HG02571 (cell line): ENCODE measurements at regions not wholly inside any gene's neighbourhood (a gene's known extent, or its start where the extent isn't known, plus 50 kb on each side); places are given as distances from the start of the nearest gene placed in this dataset.

Experiments
- ATAC-seq: cut with Tn5 transposase; IDR thresholded peaks from one replicate; pipeline ENCODE4 v1.9.1; 2021; ENCODE audit warnings: mild to moderate bottlenecking, moderate library complexity; ENCODE audit not compliant: unreplicated experiment

DNA sequence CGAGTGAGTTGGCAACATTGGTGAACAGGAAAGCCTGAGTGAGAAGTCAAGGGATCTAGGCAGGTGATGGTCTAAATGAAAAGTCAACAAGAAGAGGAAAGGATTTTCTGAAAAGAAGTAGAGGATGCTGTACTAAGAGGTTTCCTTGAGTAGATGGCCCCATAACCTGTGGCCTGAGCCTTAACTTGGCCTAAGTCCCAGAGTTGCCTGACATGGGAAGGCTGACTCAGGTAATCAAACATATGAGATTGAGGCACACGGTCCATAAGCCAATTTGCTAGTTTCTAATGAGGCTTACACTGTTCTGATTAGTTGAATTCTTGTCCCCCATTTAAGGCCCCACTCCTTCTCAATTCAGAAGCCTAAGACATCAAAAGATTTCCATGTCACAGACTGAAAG, 262.5 kb upstream of the LMCD1 start:
- ATAC-seq, result no peak

GRCh38 chr3:8239718-8240695, 261.6 kb upstream of the LMCD1 start:
- ATAC-seq, result peak; percentile 89

GRCh38 chr3:8246070-8246469, 255.6 kb upstream of the LMCD1 start:
- ATAC-seq, result no peak

- no peak for ATAC-seq
These were observed 248.4 kb upstream of the LMCD1 start for GRCh38 chr3:8253201-8253600.

- no peak for ATAC-seq
These were observed 247.1 kb upstream of the LMCD1 start for GRCh38 chr3:8254489-8254888.

DNA sequence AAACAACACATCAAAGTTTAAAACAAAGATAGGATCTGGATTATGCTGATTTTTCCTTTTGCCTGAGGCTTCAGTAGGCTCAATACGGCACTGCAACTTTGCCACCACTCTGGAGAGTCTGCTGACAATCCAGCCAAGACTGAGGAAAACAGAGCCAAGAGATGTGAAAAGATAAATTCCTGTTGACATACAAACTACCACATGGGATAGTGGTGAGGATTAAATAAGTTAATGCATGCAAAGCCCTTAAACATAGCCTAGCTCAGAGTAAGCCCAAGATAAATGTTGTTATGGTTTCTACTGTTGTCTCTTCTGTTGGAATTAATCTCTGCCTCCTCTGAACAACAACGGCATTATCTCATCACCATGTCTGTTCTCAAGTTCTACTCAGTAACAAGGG, 245.9 kb upstream of the LMCD1 start:
- ATAC-seq, result no peak

DNA sequence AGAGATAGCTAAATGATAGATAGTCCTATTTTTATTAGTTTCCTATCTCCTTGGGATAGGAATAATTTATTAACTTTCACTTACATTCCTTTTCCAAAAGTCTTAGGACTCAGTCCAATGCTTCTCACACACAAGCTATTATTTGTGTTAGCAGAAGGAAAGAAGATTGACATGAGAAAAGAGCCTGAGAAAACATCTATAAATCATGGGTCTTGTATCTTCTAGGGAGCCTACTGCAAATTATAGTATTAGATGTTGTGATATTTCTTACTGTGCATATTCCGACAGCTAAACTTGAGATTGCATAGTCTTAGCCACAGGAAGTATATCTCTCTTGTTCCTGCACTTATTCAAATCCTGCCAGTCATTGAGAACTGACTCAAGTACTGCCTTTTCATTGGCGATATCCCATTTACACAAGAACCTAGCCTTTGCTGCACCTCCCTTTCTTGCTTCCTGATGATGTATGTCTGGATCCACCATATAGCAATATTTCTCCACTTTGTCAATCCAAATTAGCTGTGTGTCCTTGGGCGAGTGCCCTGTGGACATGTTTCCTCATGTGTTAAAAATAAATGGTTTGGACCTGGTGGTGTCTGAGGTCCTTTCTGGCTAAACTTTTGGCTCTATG, 245.1 kb upstream of the LMCD1 start:
- ATAC-seq, result no peak

DNA sequence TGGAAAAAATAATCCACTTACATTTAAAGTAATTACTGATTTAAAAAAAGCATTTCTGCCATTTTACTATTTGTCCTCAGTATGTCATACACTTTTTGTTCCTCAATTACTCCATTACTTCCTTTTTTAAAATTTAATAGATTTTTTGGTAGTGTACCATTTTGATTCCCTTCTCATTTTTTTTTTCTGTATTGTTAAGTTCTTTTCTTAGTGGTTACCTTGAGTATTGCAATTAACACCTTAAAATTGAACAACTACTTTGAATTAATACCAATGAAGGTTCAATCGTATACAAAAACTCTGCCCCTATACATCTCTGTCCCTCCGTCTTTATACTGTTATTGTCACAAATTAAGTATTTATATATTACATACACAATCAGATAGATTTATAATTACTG, 240.6 kb upstream of the LMCD1 start:
- ATAC-seq, result no peak

GRCh38 chr3:8266730-8267131, 234.9 kb upstream of the LMCD1 start:
- no peak for ATAC-seq

DNA sequence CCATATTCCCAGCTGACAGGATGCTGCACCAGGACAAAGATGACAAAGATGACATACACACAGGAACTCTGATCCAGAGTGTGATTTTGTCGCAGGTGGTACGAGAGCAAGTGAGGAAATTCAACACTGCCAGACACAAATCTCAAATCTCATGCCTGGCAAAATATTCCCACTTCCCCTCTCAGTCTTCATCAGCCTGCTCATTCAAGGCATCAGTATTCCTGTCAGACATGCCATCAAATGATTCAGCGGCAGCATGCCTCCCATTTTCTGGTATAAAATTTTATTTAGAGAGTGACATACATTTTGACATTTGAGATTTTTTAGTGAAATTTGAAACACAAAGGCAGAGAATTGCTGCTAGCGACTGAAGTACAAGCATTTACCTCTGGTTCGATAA, 228.1 kb upstream of the LMCD1 start:
- no peak for ATAC-seq

- ATAC-seq, result no peak
These were observed 225.6 kb upstream of the LMCD1 start for GRCh38 chr3:8276056-8276455.

- no peak for ATAC-seq
These were observed 225.1 kb upstream of the LMCD1 start for GRCh38 chr3:8276506-8276905.

DNA sequence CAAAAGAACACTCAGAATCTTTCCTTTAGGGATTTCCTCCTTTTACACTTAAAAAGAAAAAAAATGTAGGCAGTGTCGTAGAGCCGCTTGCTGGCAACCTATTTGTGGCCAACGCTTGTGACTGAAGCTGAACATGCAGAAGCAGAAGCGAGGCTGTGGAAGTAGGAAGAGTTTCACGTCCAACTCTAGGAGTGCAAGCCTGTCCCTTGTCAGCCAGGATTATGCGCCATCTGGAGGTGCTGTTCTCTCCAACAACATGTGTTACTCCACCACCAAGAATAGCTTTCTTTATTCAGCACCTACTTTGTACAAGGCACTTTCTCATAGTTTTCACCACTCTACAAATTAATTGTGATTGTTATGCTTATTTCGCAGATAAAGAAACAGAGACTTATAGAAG, 223.2 kb upstream of the LMCD1 start:
- no peak for ATAC-seq

GRCh38 chr3:8279476-8279875, 222.1 kb upstream of the LMCD1 start:
- no peak for ATAC-seq

DNA sequence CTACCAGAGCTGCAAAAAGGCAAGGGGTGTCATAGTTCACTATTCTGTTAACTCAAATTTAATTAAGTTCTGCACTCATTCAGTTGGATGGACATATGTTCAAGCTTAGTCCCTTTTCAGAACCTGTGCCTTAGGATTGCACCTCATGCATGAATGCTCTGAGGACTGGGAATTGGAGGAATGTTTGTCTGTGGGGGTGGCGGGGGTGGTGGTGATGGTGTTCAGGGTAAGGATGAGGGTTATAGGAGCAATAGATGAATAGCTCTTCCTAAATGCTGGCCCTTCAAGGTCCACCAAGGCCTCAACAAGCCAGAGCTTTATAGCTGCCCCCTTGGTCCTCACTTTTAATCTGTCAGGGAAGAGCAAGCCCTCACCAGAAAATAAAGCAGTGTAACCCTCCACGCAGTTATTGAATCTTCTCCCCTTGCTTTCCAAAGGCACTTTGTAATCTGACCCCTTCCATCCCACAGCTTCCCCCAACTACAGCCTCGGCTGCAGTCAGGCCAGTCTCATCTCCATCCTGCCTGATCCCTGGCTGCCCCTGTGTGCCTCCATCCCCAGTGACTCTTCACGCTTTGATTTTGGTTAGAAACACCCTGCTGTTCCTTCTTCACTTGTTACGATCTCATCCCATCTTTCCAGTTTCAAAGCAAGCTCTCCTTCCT, 221.6 kb upstream of the LMCD1 start:
- no peak for ATAC-seq

DNA sequence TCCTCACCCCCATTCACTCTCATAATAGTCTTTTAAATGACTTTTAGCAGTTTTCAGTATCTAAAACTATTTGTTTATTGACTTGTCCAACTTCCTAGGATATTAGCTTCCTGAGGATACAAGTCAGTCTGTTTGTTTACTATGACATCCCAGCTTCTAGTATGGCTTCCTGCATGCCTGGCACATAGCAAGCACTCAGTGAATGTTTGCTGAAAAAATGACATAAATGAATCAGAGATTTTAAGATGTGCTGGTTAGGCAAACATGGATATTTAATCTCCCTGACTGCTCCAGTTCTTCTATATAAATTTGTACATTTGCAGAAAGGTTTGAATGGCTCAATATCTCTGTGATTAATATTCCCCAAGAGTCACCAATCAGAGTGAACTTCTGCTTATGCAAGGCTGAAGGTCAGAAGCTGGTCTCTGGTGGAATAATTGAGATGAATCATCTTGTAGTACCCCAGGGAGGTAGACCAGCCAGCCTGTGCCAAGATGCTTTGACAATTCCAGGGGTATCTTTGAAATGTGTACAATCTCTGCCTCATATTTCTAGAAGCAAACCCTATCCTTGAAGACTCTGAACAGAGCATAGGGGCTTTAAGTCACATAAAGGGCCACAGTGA, 219.0 kb upstream of the LMCD1 start:
- ATAC-seq, result no peak

DNA sequence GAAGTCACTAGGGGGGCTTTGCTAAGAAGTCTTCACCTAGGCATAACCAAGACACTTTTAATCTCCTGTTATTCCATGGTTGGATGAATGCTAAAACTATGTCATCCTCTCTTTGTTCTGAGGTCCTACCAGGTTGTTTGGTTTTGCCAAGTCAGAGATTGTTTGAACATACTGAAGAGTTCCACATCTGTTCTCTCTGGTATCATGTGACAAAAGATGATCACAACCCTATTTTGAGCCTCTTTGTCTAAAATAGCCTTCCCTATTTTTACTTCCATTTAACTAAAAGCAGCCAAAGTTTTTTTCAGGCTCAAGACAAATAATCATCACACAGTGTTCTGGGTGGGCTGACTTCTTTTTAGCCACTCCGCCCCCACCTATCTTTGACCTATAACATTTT, 218.4 kb upstream of the LMCD1 start:
- ATAC-seq, result no peak

DNA sequence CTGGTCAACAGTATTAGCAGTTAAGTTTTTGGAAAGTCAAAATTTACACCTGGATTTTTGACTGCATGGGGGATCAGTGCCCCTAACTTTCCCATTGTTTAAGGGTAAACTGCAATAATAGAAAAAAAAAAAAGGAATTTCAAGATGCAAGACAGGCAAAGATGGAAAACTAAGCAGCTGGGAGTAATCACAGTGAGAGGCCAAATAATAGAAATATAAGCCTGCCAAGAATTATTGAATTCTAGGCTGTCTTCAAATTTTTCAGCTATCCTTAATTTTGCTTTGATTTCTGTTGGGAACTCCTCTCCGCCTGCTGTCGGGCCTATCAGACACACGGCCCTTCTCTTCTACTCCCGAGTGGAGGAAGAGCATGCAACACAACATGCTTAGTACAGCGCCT, 215.5 kb upstream of the LMCD1 start:
- no peak for ATAC-seq

GRCh38 chr3:8286749-8287148, 214.9 kb upstream of the LMCD1 start:
- no peak for ATAC-seq

DNA sequence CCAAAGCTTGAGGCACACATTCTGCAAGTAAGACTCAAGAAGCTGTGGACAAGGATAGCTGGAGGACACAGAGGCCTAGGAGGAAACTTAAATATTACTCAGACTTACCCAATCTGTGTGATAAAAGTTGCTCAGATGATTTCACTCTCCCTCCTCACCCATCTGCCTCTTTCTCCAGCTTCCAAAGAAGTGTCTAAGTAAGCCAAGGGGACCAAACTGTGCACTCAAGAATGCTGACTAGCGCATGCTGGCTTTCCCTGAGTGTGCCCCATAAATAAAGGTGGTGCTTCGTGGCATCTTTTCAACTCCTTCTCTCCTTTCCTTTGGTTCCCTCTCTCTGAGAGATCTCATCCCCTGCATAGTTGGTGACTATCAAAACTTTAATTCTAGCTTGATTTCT, 211.0 kb upstream of the LMCD1 start:
- no peak for ATAC-seq

GRCh38 chr3:8296461-8296860, 205.2 kb upstream of the LMCD1 start:
- no peak for ATAC-seq
